Naive B cell (primary cell): ENCODE measurements at regions not wholly inside any gene's neighbourhood (a gene's known extent, or its start where the extent isn't known, plus 50 kb on each side); places are given as distances from the start of the nearest gene placed in this dataset.

Experiments used
- ATAC-seq, 2 donors: fragments of 150-1000 bp; cut with Tn5 transposase; 2 replicates each; pipeline ENCODE4 v1.10.0; 2021; ENCODE audit warnings: low read depth in 2 of 2, mild to moderate bottlenecking in 2 of 2, moderate library complexity in 2 of 2
- DNase-seq: peaks from one replicate; pipeline ENCODE4 v3.0.0; 2022
- H3K27ac Mint-ChIP-seq, 6 donors: one replicate each; pipeline ENCODE4 v1.8.0; 2020 to 2022; ENCODE audit warnings: mild to moderate bottlenecking in 6 of 6, mixed read lengths in 6 of 6, moderate library complexity in 5 of 6, inconsistent platforms in 2 of 6
- H3K27me3 Mint-ChIP-seq, 3 donors: one replicate each; pipeline ENCODE4 v1.8.0; 2021 to 2022; ENCODE audit warnings: mixed read lengths in 3 of 3, mild to moderate bottlenecking in 1 of 3
- H3K36me3 Mint-ChIP-seq, 2 donors: one replicate each; pipeline ENCODE4 v1.8.0; 2020 to 2022; ENCODE audit warnings: mixed read lengths in 2 of 2, inconsistent platforms in 1 of 2, mild to moderate bottlenecking in 1 of 2
- H3K4me1 Mint-ChIP-seq, 3 donors: one replicate each; pipeline ENCODE4 v1.8.0; 2020 to 2022; ENCODE audit warnings: mixed read lengths in 3 of 3, inconsistent platforms in 1 of 3, mild to moderate bottlenecking in 1 of 3, moderate library complexity in 1 of 3
- H3K4me3 Mint-ChIP-seq, 8 donors: one replicate each; pipeline ENCODE4 v1.8.0; 2020 to 2022; ENCODE audit warnings: mild to moderate bottlenecking in 8 of 8, mixed read lengths in 8 of 8, moderate library complexity in 8 of 8, inconsistent platforms in 2 of 8
- H3K9me3 Mint-ChIP-seq, 7 donors: one replicate each; pipeline ENCODE4 v1.8.0; 2020 to 2022; ENCODE audit warnings: mixed read lengths in 7 of 7, mild to moderate bottlenecking in 5 of 7, inconsistent platforms in 2 of 7, moderate library complexity in 1 of 7

GRCh38 chr2:602571-603359, 74.4 kb downstream of the TMEM18 start:
- Mint-ChIP-seq H3K9me3 (peaks cover 0 to 8% (median 0%) of the 10 kb centered on the region in 7 donors), H3K27ac (no peak overlapping the region), H3K4me1 (peaks cover 0 to 4% (median 0%) of the 10 kb centered on the region in 3 donors), H3K36me3 (no peaks in the 10 kb centered on the region), H3K4me3 (no peak overlapping the region), H3K27me3 (peaks cover 8 to 12% (median 10%) of the 10 kb centered on the region in 3 donors)
- DNase-seq (no peak), ATAC-seq (no peak)

GRCh38 chr2:601806-602455, 75.3 kb downstream of the TMEM18 start:
- Mint-ChIP-seq H3K4me1 (peaks cover 0 to 4% (median 0%) of the 10 kb centered on the region in 3 donors), H3K9me3 (peaks cover 0 to 8% (median 0%) of the 10 kb centered on the region in 7 donors), H3K27ac (no peak overlapping the region), H3K27me3 (peaks cover 4 to 8% (median 8%) of the 10 kb centered on the region in 3 donors), H3K4me3 (no peak overlapping the region), H3K36me3 (no peaks in the 10 kb centered on the region)
- ATAC-seq = no peak
- DNase-seq = no peak

- Mint-ChIP-seq H3K4me1 (peaks cover 0 to 4% (median 0%) of the 10 kb centered on the region in 3 donors), H3K27ac (no peak overlapping the region), H3K4me3 (no peak overlapping the region), H3K27me3 (peaks cover 0 to 8% (median 4%) of the 10 kb centered on the region in 3 donors), H3K36me3 (no peaks in the 10 kb centered on the region), H3K9me3 (peaks cover 0 to 8% (median 0%) of the 10 kb centered on the region in 7 donors)
- no peak for DNase-seq
- ATAC-seq = no peak
Measured at GRCh38 chr2:601387-601698, 75.9 kb downstream of the TMEM18 start.

- Mint-ChIP-seq H3K36me3 (no peaks in the 10 kb centered on the region), H3K9me3 (peaks cover 0 to 8% (median 0%) of the 10 kb centered on the region in 7 donors), H3K4me1 (peaks cover 0 to 4% (median 0%) of the 10 kb centered on the region in 3 donors), H3K27ac (no peak overlapping the region), H3K4me3 (no peak overlapping the region), H3K27me3 (peaks cover 0 to 11% (median 4%) of the 10 kb centered on the region in 3 donors)
- ATAC-seq (no peak), DNase-seq (no peak)
Measured at GRCh38 chr2:600542-601386, 76.4 kb downstream of the TMEM18 start.

GRCh38 chr2:599601-600000, 77.6 kb downstream of the TMEM18 start:
- DNase-seq = no peak
- Mint-ChIP-seq H3K27ac (no peak overlapping the region), H3K36me3 (no peaks in the 10 kb centered on the region), H3K27me3 (peaks cover 0 to 18% (median 4%) of the 10 kb centered on the region in 3 donors), H3K4me1 (peaks cover 0 to 4% (median 0%) of the 10 kb centered on the region in 3 donors), H3K4me3 (no peak overlapping the region), H3K9me3 (peaks cover 0 to 8% (median 0%) of the 10 kb centered on the region in 7 donors)
- ATAC-seq = no peak

GRCh38 chr2:598058-598802, 79.0 kb downstream of the TMEM18 start:
- Mint-ChIP-seq H3K27me3 (peaks cover 4 to 20% (median 9%) of the 10 kb centered on the region in 3 donors), H3K4me1 (no peaks in the 10 kb centered on the region), H3K36me3 (no peaks in the 10 kb centered on the region), H3K9me3 (no peaks in the 10 kb centered on the region), H3K4me3 (no peak overlapping the region), H3K27ac (no peak overlapping the region)
- DNase-seq = no peak
- no peak for ATAC-seq

- Mint-ChIP-seq H3K36me3 (no peaks in the 10 kb centered on the region), H3K27me3 (peaks cover 10 to 20% (median 16%) of the 10 kb centered on the region in 3 donors), H3K27ac (no peak overlapping the region), H3K9me3 (no peaks in the 10 kb centered on the region), H3K4me3 (no peak overlapping the region), H3K4me1 (no peaks in the 10 kb centered on the region)
- DNase-seq (no peak), ATAC-seq (no peak)
Measured at GRCh38 chr2:595831-596592, 81.2 kb downstream of the TMEM18 start.

GRCh38 chr2:595141-595815, 81.9 kb downstream of the TMEM18 start:
- H3K27ac Mint-ChIP-seq = no peak overlapping the region
- H3K4me3 Mint-ChIP-seq = peak overlapping the region in 1 of 8 donors; percentile 47
- H3K9me3 Mint-ChIP-seq = no peaks in the 10 kb centered on the region
- no peak for DNase-seq
- no peaks in the 10 kb centered on the region for H3K36me3 Mint-ChIP-seq
- no peaks in the 10 kb centered on the region for H3K4me1 Mint-ChIP-seq
- H3K27me3 Mint-ChIP-seq = peaks cover 16 to 20% (median 17%) of the 10 kb centered on the region in 3 donors
- ATAC-seq = no peak

GRCh38 chr2:594297-594949, 82.8 kb downstream of the TMEM18 start:
- no peaks in the 10 kb centered on the region for H3K4me1 Mint-ChIP-seq
- peak overlapping the region in 1 of 8 donors; percentile 35 for H3K4me3 Mint-ChIP-seq
- H3K9me3 Mint-ChIP-seq = no peaks in the 10 kb centered on the region
- no peaks in the 10 kb centered on the region for H3K36me3 Mint-ChIP-seq
- DNase-seq (no peak), ATAC-seq (no peak)
- H3K27me3 Mint-ChIP-seq = peaks cover 16 to 20% (median 17%) of the 10 kb centered on the region in 3 donors
- H3K27ac Mint-ChIP-seq = no peak overlapping the region

GRCh38 chr2:593356-594026, 83.7 kb downstream of the TMEM18 start:
- no peaks in the 10 kb centered on the region for H3K4me1 Mint-ChIP-seq
- no peak for DNase-seq
- H3K27me3 Mint-ChIP-seq = peaks cover 16 to 26% (median 17%) of the 10 kb centered on the region in 3 donors
- H3K36me3 Mint-ChIP-seq = no peaks in the 10 kb centered on the region
- H3K4me3 Mint-ChIP-seq = no peak overlapping the region
- no peak overlapping the region for H3K27ac Mint-ChIP-seq
- no peak for ATAC-seq
- H3K9me3 Mint-ChIP-seq = no peaks in the 10 kb centered on the region

GRCh38 chr2:592737-593136, 84.5 kb downstream of the TMEM18 start:
- Mint-ChIP-seq H3K9me3 (no peaks in the 10 kb centered on the region), H3K27ac (peak overlapping the region in 1 of 6 donors; percentile 62), H3K27me3 (peaks cover 12 to 21% (median 17%) of the 10 kb centered on the region in 3 donors), H3K4me1 (no peaks in the 10 kb centered on the region), H3K4me3 (no peak overlapping the region), H3K36me3 (no peaks in the 10 kb centered on the region)
- DNase-seq (no peak), ATAC-seq (no peak)
